ENCODE measurements at regions not wholly inside any gene's neighbourhood (a gene's known extent, or its start where the extent isn't known, plus 50 kb on each side); places are given as distances from the start of the nearest gene placed in this dataset.
"Not testable (repeated sequence)": the region's sequence is repeated elsewhere in the genome, so short reads cannot be mapped to it uniquely, and the experiment has no call there.

DNA sequence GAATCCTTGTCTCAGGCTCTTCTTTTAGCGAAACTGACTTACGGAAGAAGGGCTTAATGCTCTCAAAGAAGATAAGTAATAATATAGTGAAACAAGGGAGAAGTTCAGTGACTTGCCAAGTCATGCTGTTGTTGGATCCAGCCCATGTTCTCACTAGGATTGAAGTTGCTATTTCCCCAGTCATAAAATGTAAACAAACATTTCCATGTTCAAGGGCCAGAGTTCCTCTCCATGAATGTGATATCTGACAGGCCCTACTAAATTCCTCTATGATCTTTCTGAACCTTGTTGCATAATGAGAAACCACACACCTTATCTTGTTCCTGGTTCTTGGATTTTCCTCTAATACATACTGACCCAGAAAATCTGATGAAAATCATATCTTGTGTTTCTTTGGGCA lies 876.5 kb upstream of the B3GALT2 start:
- no peaks in the 10 kb centered on the region for H3K4me1 Mint-ChIP-seq
- H3K9me3 Mint-ChIP-seq: peaks cover 5% of the 10 kb centered on the region
- POLR2A ChIA-PET: no interaction called here
- no peaks in the 10 kb centered on the region for H3K27me3 Mint-ChIP-seq
- no peak overlapping the region for H3K4me3 Mint-ChIP-seq
- CTCF ChIA-PET: no interaction called here
- H3K36me3 Mint-ChIP-seq (ENCODE audit: low read depth): no peaks in the 10 kb centered on the region
- no peak overlapping the region for H3K27ac Mint-ChIP-seq
- intact Hi-C loops (cut with micrococcal nuclease): no loop called here
- TF ChIP-seq, protein P1, sequence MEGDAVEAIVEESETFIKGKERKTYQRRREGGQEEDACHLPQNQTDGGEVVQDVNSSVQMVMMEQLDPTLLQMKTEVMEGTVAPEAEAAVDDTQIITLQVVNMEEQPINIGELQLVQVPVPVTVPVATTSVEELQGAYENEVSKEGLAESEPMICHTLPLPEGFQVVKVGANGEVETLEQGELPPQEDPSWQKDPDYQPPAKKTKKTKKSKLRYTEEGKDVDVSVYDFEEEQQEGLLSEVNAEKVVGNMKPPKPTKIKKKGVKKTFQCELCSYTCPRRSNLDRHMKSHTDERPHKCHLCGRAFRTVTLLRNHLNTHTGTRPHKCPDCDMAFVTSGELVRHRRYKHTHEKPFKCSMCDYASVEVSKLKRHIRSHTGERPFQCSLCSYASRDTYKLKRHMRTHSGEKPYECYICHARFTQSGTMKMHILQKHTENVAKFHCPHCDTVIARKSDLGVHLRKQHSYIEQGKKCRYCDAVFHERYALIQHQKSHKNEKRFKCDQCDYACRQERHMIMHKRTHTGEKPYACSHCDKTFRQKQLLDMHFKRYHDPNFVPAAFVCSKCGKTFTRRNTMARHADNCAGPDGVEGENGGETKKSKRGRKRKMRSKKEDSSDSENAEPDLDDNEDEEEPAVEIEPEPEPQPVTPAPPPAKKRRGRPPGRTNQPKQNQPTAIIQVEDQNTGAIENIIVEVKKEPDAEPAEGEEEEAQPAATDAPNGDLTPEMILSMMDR (IDR thresholded peaks at IDR 0.05): no peak
- DNase-seq: no peak
- ATAC-seq (ENCODE audit: low read depth): no peak

DNA sequence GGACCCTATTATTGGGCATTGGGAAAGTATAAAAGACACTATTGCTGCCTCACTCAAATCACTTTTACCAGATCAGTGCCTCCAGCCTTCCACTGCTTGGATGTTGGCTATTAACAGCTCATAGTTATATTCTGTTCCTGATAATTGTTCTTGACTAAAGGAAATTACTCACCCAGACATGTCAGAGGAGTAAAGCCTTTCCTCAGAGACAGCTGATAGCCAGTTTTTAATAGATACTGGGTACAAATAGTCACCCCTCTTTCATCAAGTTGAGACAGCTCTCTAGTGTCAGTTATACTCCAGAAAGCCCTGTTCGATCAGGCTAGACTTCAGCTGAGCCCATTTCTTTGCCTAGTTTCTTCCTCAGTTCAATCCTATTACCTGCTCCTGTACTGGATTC lies 876.1 kb upstream of the B3GALT2 start:
- ChIA-PET CTCF (no interaction called here), POLR2A (no interaction called here)
- Mint-ChIP-seq H3K27ac (no peak overlapping the region), H3K4me3 (no peak overlapping the region), H3K27me3 (no peaks in the 10 kb centered on the region), H3K4me1 (no peaks in the 10 kb centered on the region), H3K36me3 (ENCODE audit: low read depth) (no peaks in the 10 kb centered on the region), H3K9me3 (peaks cover 5% of the 10 kb centered on the region)
- TF ChIP-seq, protein P1 (IDR thresholded peaks at IDR 0.05): no peak
- intact Hi-C loops (cut with micrococcal nuclease): no loop called here
- ATAC-seq (ENCODE audit: low read depth) (no peak), DNase-seq (no peak)

DNA sequence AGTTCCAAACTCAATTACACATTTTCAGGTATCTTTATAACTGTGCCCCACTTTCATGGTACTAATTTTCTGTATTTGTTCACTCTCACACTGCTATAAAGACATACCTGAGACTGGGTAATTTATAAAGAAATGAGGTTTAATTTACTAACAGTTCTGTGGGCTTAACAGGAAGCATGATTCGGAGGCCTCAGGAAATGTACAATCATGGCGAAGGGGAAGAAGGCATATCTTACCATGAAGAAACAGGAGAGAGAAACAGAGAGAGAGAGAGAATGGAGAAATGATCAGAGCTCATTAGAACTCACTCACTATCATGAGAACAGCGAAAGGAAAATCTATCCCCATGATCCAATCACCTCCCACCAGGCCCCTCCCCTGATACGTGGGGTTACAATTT lies 874.1 kb upstream of the B3GALT2 start:
- no peaks in the 10 kb centered on the region for H3K27me3 Mint-ChIP-seq
- H3K4me3 Mint-ChIP-seq: no peak overlapping the region
- intact Hi-C loops (cut with micrococcal nuclease): no loop called here
- TF ChIP-seq, protein P1 (IDR thresholded peaks at IDR 0.05): no peak
- ChIA-PET CTCF (no interaction called here), POLR2A (no interaction called here)
- no peak overlapping the region for H3K27ac Mint-ChIP-seq
- peaks cover 5% of the 10 kb centered on the region for H3K9me3 Mint-ChIP-seq
- ATAC-seq (ENCODE audit: low read depth) (no peak), DNase-seq (no peak)
- no peaks in the 10 kb centered on the region for H3K4me1 Mint-ChIP-seq
- no peaks in the 10 kb centered on the region for H3K36me3 Mint-ChIP-seq (ENCODE audit: low read depth)

DNA sequence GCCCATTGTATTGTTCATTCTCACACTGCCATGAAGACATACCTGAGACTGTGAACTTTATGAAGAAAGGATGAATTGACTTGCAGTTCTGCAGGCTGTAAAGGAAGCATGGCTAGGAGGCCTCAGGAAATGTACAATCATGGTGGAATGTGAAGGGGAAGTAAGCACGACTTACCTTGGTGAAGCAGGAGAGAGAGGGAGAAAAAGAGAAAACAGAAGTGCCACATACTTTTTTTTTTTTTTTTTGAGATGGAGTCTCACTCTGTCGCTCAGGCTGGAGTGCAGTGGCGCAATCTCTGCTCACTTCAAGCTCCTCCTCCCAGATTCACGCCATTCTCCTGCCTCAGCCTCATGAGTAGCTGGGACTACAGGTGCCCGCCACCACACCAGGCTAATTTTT lies 871.9 kb upstream of the B3GALT2 start:
- intact Hi-C loops (cut with micrococcal nuclease); POLR2A ChIA-PET: not testable (repeated sequence)

DNA sequence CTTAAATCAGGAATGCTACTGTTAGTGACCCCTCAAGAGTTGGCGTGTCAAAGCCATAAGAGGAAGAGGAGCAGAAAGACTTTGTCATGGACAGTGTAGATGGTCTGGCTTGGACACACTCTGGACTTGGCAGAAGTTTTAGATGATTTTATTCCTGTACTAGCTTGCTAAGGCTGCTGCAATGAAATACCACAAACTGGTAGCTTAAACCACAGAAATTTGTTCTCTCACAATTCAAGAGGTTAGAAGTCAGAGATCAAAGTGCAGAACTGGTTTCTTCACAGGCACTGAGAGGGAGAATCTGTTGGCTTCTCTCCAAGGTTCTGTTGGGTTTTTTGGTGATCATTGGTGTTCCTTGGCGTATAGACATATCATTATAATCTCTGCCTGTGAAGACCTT lies 869.8 kb upstream of the B3GALT2 start:
- Mint-ChIP-seq H3K9me3 (peaks cover 2% of the 10 kb centered on the region), H3K4me3 (no peak overlapping the region), H3K27me3 (no peaks in the 10 kb centered on the region), H3K4me1 (no peaks in the 10 kb centered on the region), H3K27ac (no peak overlapping the region), H3K36me3 (ENCODE audit: low read depth) (no peaks in the 10 kb centered on the region)
- ChIA-PET CTCF (no interaction called here), POLR2A (no interaction called here)
- ATAC-seq (ENCODE audit: low read depth) (no peak), DNase-seq (no peak)
- intact Hi-C loops (cut with micrococcal nuclease): no loop called here
- TF ChIP-seq, protein P1 (IDR thresholded peaks at IDR 0.05): no peak

More for the DNA sequence above, 871.9 kb upstream of the B3GALT2 start:
- H3K36me3 Mint-ChIP-seq (ENCODE audit: low read depth); CTCF ChIA-PET; H3K4me1 Mint-ChIP-seq; H3K9me3 Mint-ChIP-seq; H3K4me3 Mint-ChIP-seq; DNase-seq; H3K27ac Mint-ChIP-seq; ATAC-seq (ENCODE audit: low read depth); H3K27me3 Mint-ChIP-seq: not testable (repeated sequence)

DNA sequence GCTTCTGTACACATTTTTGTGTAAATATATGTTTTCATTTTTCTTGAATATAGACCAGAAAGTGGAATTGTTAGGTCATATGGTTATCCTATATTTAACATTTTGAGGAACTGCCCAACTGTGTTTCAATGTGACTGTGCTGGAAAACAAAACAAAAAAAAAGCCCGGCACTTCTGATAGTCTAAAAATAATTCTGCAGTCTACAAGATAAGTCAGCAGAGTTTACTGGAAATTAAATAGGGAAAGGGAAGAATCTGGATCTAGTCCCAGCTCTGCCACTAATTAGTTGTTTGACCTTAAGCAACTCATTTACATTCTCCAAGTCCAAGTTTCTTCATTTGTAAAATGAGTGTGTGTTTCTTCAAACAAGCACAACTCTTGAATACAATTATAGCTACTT lies 869.1 kb upstream of the B3GALT2 start:
- ATAC-seq (ENCODE audit: low read depth): no peak
- Mint-ChIP-seq H3K27ac (no peak overlapping the region), H3K4me1 (no peaks in the 10 kb centered on the region), H3K4me3 (no peak overlapping the region), H3K27me3 (no peaks in the 10 kb centered on the region), H3K36me3 (ENCODE audit: low read depth) (no peaks in the 10 kb centered on the region), H3K9me3 (peaks cover 2% of the 10 kb centered on the region)
- DNase-seq: no peak
- POLR2A ChIA-PET: no interaction called here
- intact Hi-C loops (cut with micrococcal nuclease): no loop called here
- CTCF ChIA-PET: no interaction called here
- TF ChIP-seq, protein P1 (IDR thresholded peaks at IDR 0.05): no peak
